Smooth muscle cell (in vitro differentiated cells): ENCODE measurements at regions not wholly inside any gene's neighbourhood (a gene's known extent, or its start where the extent isn't known, plus 50 kb on each side); places are given as distances from the start of the nearest gene placed in this dataset.

ENCODE experiments used
- DNase-seq: peaks from one replicate; lab custom pipeline; 2025; ENCODE audit not compliant: unreplicated experiment; lab: John Stamatoyannopoulos, UW
- H2AFZ ChIP-seq: fragments of 200-600 bp; sonication (generic); 2 replicates; pipeline ENCODE4 v1.6.0; 2016; ENCODE audit warnings: antibody characterized with exemption, low read depth, mild to moderate bottlenecking
- H3F3A ChIP-seq: fragments of 200-600 bp; sonication (generic); 2 replicates; pipeline ENCODE4 v1.6.0; 2017; ENCODE audit warnings: antibody characterized with exemption, low read depth
- H3K27ac ChIP-seq: fragments of 200-600 bp; sonication (generic); 2 replicates; pipeline ENCODE4 v1.5.1; 2016; ENCODE audit warnings: low read depth, mild to moderate bottlenecking
- H3K27me3 ChIP-seq: fragments of 200-600 bp; sonication (generic); 2 replicates; pipeline ENCODE4 v1.6.1; 2016; ENCODE audit warnings: low read depth, mild to moderate bottlenecking
- H3K36me3 ChIP-seq: fragments of 200-600 bp; sonication (generic); 2 replicates; pipeline ENCODE4 v1.5.1; 2016; ENCODE audit warnings: low read depth
- H3K4me1 ChIP-seq: fragments of 200-600 bp; sonication (generic); 2 replicates; pipeline ENCODE4 v1.5.1; 2016; ENCODE audit warnings: low read depth
- H3K4me2 ChIP-seq: fragments of 200-600 bp; sonication (generic); 2 replicates; pipeline ENCODE4 v1.6.0; 2016; ENCODE audit warnings: mild to moderate bottlenecking
- H3K4me3 ChIP-seq: fragments of 200-600 bp; sonication (generic); 2 replicates; pipeline ENCODE4 v1.5.1; 2016; ENCODE audit warnings: mild to moderate bottlenecking
- H3K79me2 ChIP-seq: fragments of 200-600 bp; sonication (generic); 2 replicates; pipeline ENCODE4 v1.6.0; 2016; ENCODE audit warnings: low read depth, mild to moderate bottlenecking
- H3K9ac ChIP-seq: fragments of 200-600 bp; sonication (generic); 2 replicates; pipeline ENCODE4 v1.6.0; 2016; ENCODE audit warnings: low read depth
- H3K9me3 ChIP-seq: fragments of 200-600 bp; sonication (generic); replicated peaks from 2 replicates; pipeline ENCODE4 v1.5.1; 2016; ENCODE audit warnings: low read depth
- H4K20me1 ChIP-seq: fragments of 200-600 bp; sonication (generic); 2 replicates; pipeline ENCODE4 v1.6.0; 2016; ENCODE audit warnings: low read depth
- WGBS: methylation state at CpG from one replicate; pipeline ENCODE4 v1.1.7; 2016; ENCODE audit warnings: low lambda C conversion rate; 5-methylcytosine and 5-hydroxymethylcytosine counted together
- TF ChIP-seq, protein P1 (sequence below): fragments of 200-600 bp; sonication (generic); IDR thresholded peaks from 2 replicates; pipeline ENCODE4 v1.5.1; 2017; ENCODE audit warnings: borderline replicate concordance, mild to moderate bottlenecking, antibody characterized with exemption; ENCODE audit not compliant: insufficient read depth, poor library complexity, severe bottlenecking

- H3K36me3 ChIP-seq, result no peaks in the 10 kb centered on the region
- H3K9me3 ChIP-seq, result no peaks in the 10 kb centered on the region
- no peak for DNase-seq
- 68% methylated on average over 3 of the region's 3 CpGs for WGBS
- no peaks in the 10 kb centered on the region for H3K27me3 ChIP-seq
- TF ChIP-seq, protein P1, sequence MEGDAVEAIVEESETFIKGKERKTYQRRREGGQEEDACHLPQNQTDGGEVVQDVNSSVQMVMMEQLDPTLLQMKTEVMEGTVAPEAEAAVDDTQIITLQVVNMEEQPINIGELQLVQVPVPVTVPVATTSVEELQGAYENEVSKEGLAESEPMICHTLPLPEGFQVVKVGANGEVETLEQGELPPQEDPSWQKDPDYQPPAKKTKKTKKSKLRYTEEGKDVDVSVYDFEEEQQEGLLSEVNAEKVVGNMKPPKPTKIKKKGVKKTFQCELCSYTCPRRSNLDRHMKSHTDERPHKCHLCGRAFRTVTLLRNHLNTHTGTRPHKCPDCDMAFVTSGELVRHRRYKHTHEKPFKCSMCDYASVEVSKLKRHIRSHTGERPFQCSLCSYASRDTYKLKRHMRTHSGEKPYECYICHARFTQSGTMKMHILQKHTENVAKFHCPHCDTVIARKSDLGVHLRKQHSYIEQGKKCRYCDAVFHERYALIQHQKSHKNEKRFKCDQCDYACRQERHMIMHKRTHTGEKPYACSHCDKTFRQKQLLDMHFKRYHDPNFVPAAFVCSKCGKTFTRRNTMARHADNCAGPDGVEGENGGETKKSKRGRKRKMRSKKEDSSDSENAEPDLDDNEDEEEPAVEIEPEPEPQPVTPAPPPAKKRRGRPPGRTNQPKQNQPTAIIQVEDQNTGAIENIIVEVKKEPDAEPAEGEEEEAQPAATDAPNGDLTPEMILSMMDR, result no peak
- H3K27ac ChIP-seq, result peak overlapping the region; percentile 47
- H2AFZ ChIP-seq, result no peak overlapping the region
- peak overlapping the region; percentile 53 for H3K4me2 ChIP-seq
- no peaks in the 10 kb centered on the region for H3K79me2 ChIP-seq
- peaks cover 5% of the 10 kb centered on the region for H3K4me1 ChIP-seq
- no peaks in the 10 kb centered on the region for H4K20me1 ChIP-seq
- H3K9ac ChIP-seq, result no peak overlapping the region
- H3F3A ChIP-seq, result peaks cover 4% of the 10 kb centered on the region
- no peak overlapping the region for H3K4me3 ChIP-seq
Measured at GRCh38 chr5:102638316-102638715, 116.8 kb upstream of the PAM start.

GRCh38 chr5:102638912-102639652, 116.0 kb upstream of the PAM start:
- peak overlapping the region; percentile 53 for H3K4me2 ChIP-seq
- DNase-seq, result no peak
- no peak overlapping the region for H3K4me3 ChIP-seq
- H3K27ac ChIP-seq, result peak overlapping the region; percentile 47
- 61% methylated on average over 2 of the region's 2 CpGs for WGBS
- TF ChIP-seq, protein P1, result no peak
- no peaks in the 10 kb centered on the region for H3K79me2 ChIP-seq
- no peaks in the 10 kb centered on the region for H3K36me3 ChIP-seq
- H4K20me1 ChIP-seq, result no peaks in the 10 kb centered on the region
- H3K27me3 ChIP-seq, result no peaks in the 10 kb centered on the region
- H3K9ac ChIP-seq, result no peak overlapping the region
- no peak overlapping the region for H2AFZ ChIP-seq
- H3K4me1 ChIP-seq, result peaks cover 5% of the 10 kb centered on the region
- H3K9me3 ChIP-seq, result no peaks in the 10 kb centered on the region
- H3F3A ChIP-seq, result peaks cover 4% of the 10 kb centered on the region

DNA sequence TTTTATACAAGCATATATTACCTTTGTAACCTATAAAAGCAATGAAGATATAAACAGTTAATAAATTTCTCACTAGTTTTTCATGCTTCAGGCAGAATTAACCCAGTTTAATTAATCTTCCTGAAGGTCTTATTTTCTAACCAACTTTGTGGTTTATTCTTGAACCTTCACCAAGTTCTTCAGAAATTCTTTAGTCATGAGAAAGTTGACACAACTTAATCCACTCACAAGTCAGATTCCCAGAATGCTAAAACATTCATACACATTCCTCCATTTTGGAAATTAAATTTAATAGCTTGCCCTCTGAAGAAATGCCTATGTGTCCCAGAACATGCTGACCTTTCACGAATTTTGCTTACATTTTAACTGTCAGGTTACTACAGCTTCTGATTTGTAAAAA, 105.4 kb upstream of the PAM start:
- H3K27ac ChIP-seq, result no peak overlapping the region
- no peaks in the 10 kb centered on the region for H3K27me3 ChIP-seq
- H3K9me3 ChIP-seq, result no peaks in the 10 kb centered on the region
- no peak for DNase-seq
- TF ChIP-seq, protein P1, result no peak
- H3K36me3 ChIP-seq, result no peaks in the 10 kb centered on the region
- no peak overlapping the region for H3K9ac ChIP-seq
- peak overlapping the region; percentile 2 for H3K4me2 ChIP-seq
- WGBS, result 72% methylated on average over 1 of the region's 1 CpG
- H3K79me2 ChIP-seq, result peaks cover 3% of the 10 kb centered on the region
- no peak overlapping the region for H3K4me3 ChIP-seq
- H3F3A ChIP-seq, result no peaks in the 10 kb centered on the region
- no peaks in the 10 kb centered on the region for H4K20me1 ChIP-seq
- H3K4me1 ChIP-seq, result no peaks in the 10 kb centered on the region
- H2AFZ ChIP-seq, result no peak overlapping the region

DNA sequence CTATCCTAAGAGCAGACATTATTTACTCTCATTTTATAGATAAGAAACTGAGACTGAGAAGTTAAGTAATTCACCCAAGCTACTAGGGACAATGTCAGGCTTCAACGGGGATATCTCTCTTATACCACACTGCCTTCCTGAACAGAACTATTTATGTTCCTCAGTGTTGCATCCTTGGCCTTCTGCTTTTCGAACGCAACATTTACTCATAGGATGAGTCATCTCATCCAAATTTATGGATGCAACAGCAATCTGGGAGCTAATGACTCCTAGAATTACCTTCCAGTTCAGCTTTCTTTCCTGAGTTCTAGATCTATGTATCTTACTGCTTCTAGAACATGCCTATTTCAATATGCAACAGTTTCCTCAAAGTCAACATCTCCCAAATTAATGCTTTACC, 103.6 kb upstream of the PAM start:
- no peaks in the 10 kb centered on the region for H4K20me1 ChIP-seq
- H3K9ac ChIP-seq, result no peak overlapping the region
- no peaks in the 10 kb centered on the region for H3K36me3 ChIP-seq
- no peak for DNase-seq
- no peaks in the 10 kb centered on the region for H3K79me2 ChIP-seq
- H3F3A ChIP-seq, result no peaks in the 10 kb centered on the region
- WGBS, result 59% methylated on average over 3 of the region's 3 CpGs
- TF ChIP-seq, protein P1, result no peak
- H3K4me2 ChIP-seq, result no peak overlapping the region
- no peak overlapping the region for H3K27ac ChIP-seq
- no peaks in the 10 kb centered on the region for H3K4me1 ChIP-seq
- no peaks in the 10 kb centered on the region for H3K9me3 ChIP-seq
- no peaks in the 10 kb centered on the region for H3K27me3 ChIP-seq
- no peak overlapping the region for H2AFZ ChIP-seq
- no peak overlapping the region for H3K4me3 ChIP-seq
